T-cell (primary cell): ENCODE measurements at regions not wholly inside any gene's neighbourhood (a gene's known extent, or its start where the extent isn't known, plus 50 kb on each side); places are given as distances from the start of the nearest gene placed in this dataset.

ENCODE experiments used
- ATAC-seq, 4 experiments: fragments of 200-7000 bp in 3 of 4; fragments of 150-1000 bp in 1 of 4; cut with Tn5 transposase; replicated peaks in 1 of 4; 1 replicate in 3 of 4; 2 replicates in 1 of 4; pipeline ENCODE4 v1.10.0; 2021; ENCODE audit warnings: moderate library complexity in 3 of 4, mild to moderate bottlenecking in 2 of 4, moderate number of reproducible peaks in 1 of 4
- CTCF ChIA-PET, 2 donors: fragments of 300-600 bp; sonication (Branson Sonifier 250); formaldehyde crosslinking; loops; one replicate each; lab custom pipeline; 2022; ENCODE audit warnings: antibody characterized with exemption in 2 of 2; lab: Charles Lee
- POLR2A ChIA-PET, 2 donors: fragments of 300-600 bp; sonication (Branson Sonifier 250); formaldehyde crosslinking; loops; one replicate each; lab custom pipeline; 2022; ENCODE audit warnings: antibody characterized with exemption in 2 of 2; lab: Charles Lee
- DNase-seq, 35 experiments: peaks; one replicate each; pipeline versions ENCODE4 v3.0.0 to v3.0.0-alpha.2; 2013 to 2023
- H3K27ac ChIP-seq: one replicate; pipeline ENCODE4 v1.5.1; 2013; ENCODE audit warnings: low read length
- H3K27me3 ChIP-seq, 2 experiments: replicated peaks in 1 of 2; 1 replicate in 1 of 2; 2 replicates in 1 of 2; pipeline versions ENCODE4 v1.6.1 to v1.7.0; 2013; ENCODE audit warnings: low read length in 1 of 2, mixed read lengths in 1 of 2; ENCODE audit not compliant: control insufficient read depth in 2 of 2, insufficient read depth in 2 of 2; ENCODE audit errors: extremely low read depth in 1 of 2
- H3K36me3 ChIP-seq, 2 donors: 1 replicate in 1 of 2; 2 replicates in 1 of 2; pipeline versions ENCODE4 v1.6.1 to v1.7.0; 2013; ENCODE audit warnings: low read length in 1 of 2; ENCODE audit not compliant: control insufficient read depth in 2 of 2, insufficient read depth in 1 of 2; ENCODE audit errors: extremely low read depth in 1 of 2
- H3K4me1 ChIP-seq, 2 experiments: 1 replicate in 1 of 2; 2 replicates in 1 of 2; pipeline versions ENCODE4 v1.6.1 to v1.7.0; 2013; ENCODE audit warnings: low read length in 2 of 2, mixed read lengths in 1 of 2; ENCODE audit not compliant: insufficient read depth in 2 of 2, control insufficient read depth in 1 of 2; ENCODE audit errors: extremely low read depth in 1 of 2
- H3K4me3 ChIP-seq, 2 donors: 1 replicate in 1 of 2; 2 replicates in 1 of 2; pipeline versions ENCODE4 v1.5.1 to v1.7.0; 2013; ENCODE audit warnings: mild to moderate bottlenecking in 2 of 2, low read length in 1 of 2, moderate library complexity in 1 of 2; ENCODE audit not compliant: control insufficient read depth in 1 of 2; ENCODE audit errors: extremely low read depth in 1 of 2
- H3K9me3 ChIP-seq: 2 replicates; pipeline ENCODE4 v1.7.0; 2013
- H3K27ac Mint-ChIP-seq, 2 donors: one replicate each; pipeline ENCODE4 v1.8.0; 2020 to 2021; ENCODE audit warnings: mild to moderate bottlenecking in 2 of 2, mixed read lengths in 2 of 2
- H3K27me3 Mint-ChIP-seq, 2 donors: one replicate each; pipeline ENCODE4 v1.8.0; 2021 to 2022; ENCODE audit warnings: mixed read lengths in 2 of 2
- H3K36me3 Mint-ChIP-seq: one replicate; pipeline ENCODE4 v1.8.0; 2021; ENCODE audit warnings: mixed read lengths
- H3K4me1 Mint-ChIP-seq, 3 donors: one replicate each; pipeline ENCODE4 v1.8.0; 2020 to 2022; ENCODE audit warnings: mixed read lengths in 3 of 3, mild to moderate bottlenecking in 1 of 3
- H3K4me3 Mint-ChIP-seq, 3 donors: one replicate each; pipeline ENCODE4 v1.8.0; 2020 to 2022; ENCODE audit warnings: mild to moderate bottlenecking in 3 of 3, mixed read lengths in 3 of 3, moderate library complexity in 3 of 3
- H3K9me3 Mint-ChIP-seq, 3 donors: one replicate each; pipeline ENCODE4 v1.8.0; 2020 to 2022; ENCODE audit warnings: mixed read lengths in 3 of 3
- WGBS: methylation state at CpG from one replicate; pipeline ENCODE4 v1.1.5; 2013; ENCODE audit warnings: missing lambda C conversion rate; ENCODE audit not compliant: insufficient coverage; 5-methylcytosine and 5-hydroxymethylcytosine counted together

DNA sequence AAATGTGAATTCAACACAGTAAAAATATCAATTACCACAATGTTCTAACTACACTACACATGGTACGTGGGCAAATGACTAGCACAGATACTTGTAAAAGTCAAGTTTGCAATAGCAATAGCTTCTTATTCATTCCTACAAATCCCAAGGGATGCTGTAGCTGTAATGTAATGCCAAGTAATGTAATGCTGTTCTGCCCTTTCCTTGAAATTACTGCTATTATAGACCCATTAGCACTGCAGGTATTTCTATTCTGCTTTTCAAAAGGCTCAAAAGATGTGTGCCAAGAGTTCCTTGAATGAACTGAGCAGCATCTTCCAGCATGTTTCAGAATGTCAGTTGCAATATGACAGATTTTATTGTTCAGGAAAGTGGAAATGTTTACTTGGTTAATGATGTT is 129.9 kb upstream of the BANK1 start:
- H3K27ac ChIP-seq: no peak overlapping the region
- Mint-ChIP-seq H3K4me3 (no peak overlapping the region), H3K27ac (no peak overlapping the region), H3K9me3 (no peaks in the 10 kb centered on the region), H3K36me3 (no peaks in the 10 kb centered on the region), H3K4me1 (no peaks in the 10 kb centered on the region), H3K27me3 (peaks cover 0 to 10% of the 10 kb centered on the region in 2 donors)
- ChIA-PET CTCF (no interaction called here), POLR2A (no interaction called here)
- H3K4me1 ChIP-seq: no peaks in the 10 kb centered on the region
- H3K9me3 ChIP-seq: no peaks in the 10 kb centered on the region
- H3K36me3 ChIP-seq: no peaks in the 10 kb centered on the region
- DNase-seq (no peak), ATAC-seq (no peak)
- peaks cover 0 to 4% of the 10 kb centered on the region in 2 experiments for H3K27me3 ChIP-seq
- no peak overlapping the region for H3K4me3 ChIP-seq
- no CpG with 5 or more reads among the region's 1 CpG for WGBS

DNA sequence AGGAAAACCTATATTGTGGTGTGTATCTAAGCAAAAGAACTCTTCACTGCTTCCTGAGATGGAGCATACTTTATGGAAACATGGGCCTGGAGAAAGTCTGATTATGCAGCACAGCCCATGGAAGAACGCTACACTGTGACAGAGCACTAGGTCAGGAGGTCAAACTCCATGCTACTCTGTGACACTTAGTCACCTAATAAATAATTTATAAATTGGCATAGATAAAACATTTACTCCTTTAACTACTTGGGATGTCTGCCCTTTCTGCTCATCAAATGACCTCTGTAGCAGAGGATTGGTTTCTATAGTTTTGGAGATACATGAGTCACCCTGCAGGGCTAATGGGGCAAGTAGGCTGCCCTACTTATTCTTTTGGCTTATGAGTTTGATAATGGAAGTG is 134.7 kb upstream of the BANK1 start:
- Mint-ChIP-seq H3K27me3 (peaks cover 4 to 17% of the 10 kb centered on the region in 2 donors), H3K36me3 (no peaks in the 10 kb centered on the region), H3K9me3 (no peaks in the 10 kb centered on the region), H3K4me3 (no peak overlapping the region), H3K27ac (no peak overlapping the region), H3K4me1 (no peaks in the 10 kb centered on the region)
- Histone ChIP-seq H3K27me3 (peaks cover 0 to 6% of the 10 kb centered on the region in 2 experiments), H3K4me3 (no peak overlapping the region), H3K9me3 (no peaks in the 10 kb centered on the region), H3K27ac (no peak overlapping the region), H3K36me3 (no peaks in the 10 kb centered on the region), H3K4me1 (no peaks in the 10 kb centered on the region)
- no CpG with 5 or more reads among the region's 1 CpG for WGBS
- ChIA-PET CTCF (no interaction called here), POLR2A (no interaction called here)
- no peak for ATAC-seq
- no peak for DNase-seq

DNA sequence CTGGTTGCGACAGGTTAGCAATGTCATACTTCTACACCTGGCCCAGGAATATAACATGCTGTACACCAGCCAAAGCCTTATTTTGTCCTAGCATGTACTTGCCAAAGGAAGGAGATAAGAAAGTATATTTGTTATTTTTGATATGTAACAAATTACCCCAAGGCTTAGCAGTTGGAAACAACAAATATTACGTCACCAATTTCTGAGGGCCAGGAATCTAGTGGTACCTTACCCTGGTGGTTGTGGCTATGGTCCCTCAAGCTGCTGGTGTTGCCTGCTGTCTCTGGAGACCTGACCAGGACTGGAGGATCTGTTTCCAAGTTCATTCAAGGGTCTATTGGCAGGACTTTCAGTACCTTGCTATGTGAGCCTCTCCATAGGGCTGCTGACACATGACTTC is 135.5 kb upstream of the BANK1 start:
- POLR2A ChIA-PET: no interaction called here
- no peaks in the 10 kb centered on the region for H3K4me1 Mint-ChIP-seq
- WGBS: 82% methylated on average over 1 of the region's 2 CpGs

DNA sequence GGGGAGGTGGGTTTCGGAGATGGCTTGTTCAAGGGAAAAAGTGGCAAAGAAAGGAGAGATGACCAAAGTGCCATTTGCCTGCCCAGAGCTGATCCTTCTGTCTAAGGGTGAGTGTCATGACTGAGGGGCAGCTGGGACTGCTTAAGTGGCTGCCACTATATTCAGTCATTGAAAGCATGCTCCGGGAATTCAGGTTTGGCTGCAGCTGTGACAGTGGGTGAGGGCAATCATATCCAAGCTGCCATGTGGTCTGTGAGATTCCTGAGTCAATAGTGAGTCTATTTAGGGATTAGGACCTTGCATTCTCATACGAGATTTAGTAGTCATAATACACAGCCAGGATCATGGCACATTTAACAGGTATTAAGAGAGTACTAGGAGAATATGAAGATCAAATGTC is 138.8 kb upstream of the BANK1 start:
- H3K27ac Mint-ChIP-seq: no peak overlapping the region
- no peak overlapping the region for H3K4me3 ChIP-seq
- peaks cover 0 to 5% of the 10 kb centered on the region in 2 experiments for H3K27me3 ChIP-seq
- H3K4me1 Mint-ChIP-seq: no peaks in the 10 kb centered on the region
- H3K27ac ChIP-seq: no peak overlapping the region
- ChIA-PET POLR2A (interaction anchor here (0.6 to 0.7 kb wide), 2 partner anchors 73 to 266 kb away, joined by 3 read pairs; no protein-coding TSS in a partner anchor), CTCF (no interaction called here)
- WGBS: 88% methylated on average over 3 of the region's 3 CpGs
- H3K36me3 Mint-ChIP-seq: no peaks in the 10 kb centered on the region
- ATAC-seq (no peak), DNase-seq (no peak)
- no peaks in the 10 kb centered on the region for H3K9me3 ChIP-seq
- H3K4me3 Mint-ChIP-seq: no peak overlapping the region
- H3K27me3 Mint-ChIP-seq: peaks cover 12 to 17% of the 10 kb centered on the region in 2 donors
- H3K9me3 Mint-ChIP-seq: no peaks in the 10 kb centered on the region
- H3K4me1 ChIP-seq: no peaks in the 10 kb centered on the region
- H3K36me3 ChIP-seq: no peaks in the 10 kb centered on the region

More for the DNA sequence above, 135.5 kb upstream of the BANK1 start:
- H3K9me3 ChIP-seq: no peaks in the 10 kb centered on the region
- no peaks in the 10 kb centered on the region for H3K4me1 ChIP-seq
- no peak for DNase-seq
- CTCF ChIA-PET: no interaction called here
- peaks cover 4 to 15% of the 10 kb centered on the region in 2 donors for H3K27me3 Mint-ChIP-seq
- H3K27ac ChIP-seq: no peak overlapping the region
- no peak overlapping the region for H3K4me3 ChIP-seq
- peaks cover 0 to 6% of the 10 kb centered on the region in 2 experiments for H3K27me3 ChIP-seq
- no peaks in the 10 kb centered on the region for H3K36me3 ChIP-seq
- H3K4me3 Mint-ChIP-seq: no peak overlapping the region
- no peak for ATAC-seq
- no peaks in the 10 kb centered on the region for H3K36me3 Mint-ChIP-seq
- H3K9me3 Mint-ChIP-seq: no peaks in the 10 kb centered on the region
- no peak overlapping the region for H3K27ac Mint-ChIP-seq

DNA sequence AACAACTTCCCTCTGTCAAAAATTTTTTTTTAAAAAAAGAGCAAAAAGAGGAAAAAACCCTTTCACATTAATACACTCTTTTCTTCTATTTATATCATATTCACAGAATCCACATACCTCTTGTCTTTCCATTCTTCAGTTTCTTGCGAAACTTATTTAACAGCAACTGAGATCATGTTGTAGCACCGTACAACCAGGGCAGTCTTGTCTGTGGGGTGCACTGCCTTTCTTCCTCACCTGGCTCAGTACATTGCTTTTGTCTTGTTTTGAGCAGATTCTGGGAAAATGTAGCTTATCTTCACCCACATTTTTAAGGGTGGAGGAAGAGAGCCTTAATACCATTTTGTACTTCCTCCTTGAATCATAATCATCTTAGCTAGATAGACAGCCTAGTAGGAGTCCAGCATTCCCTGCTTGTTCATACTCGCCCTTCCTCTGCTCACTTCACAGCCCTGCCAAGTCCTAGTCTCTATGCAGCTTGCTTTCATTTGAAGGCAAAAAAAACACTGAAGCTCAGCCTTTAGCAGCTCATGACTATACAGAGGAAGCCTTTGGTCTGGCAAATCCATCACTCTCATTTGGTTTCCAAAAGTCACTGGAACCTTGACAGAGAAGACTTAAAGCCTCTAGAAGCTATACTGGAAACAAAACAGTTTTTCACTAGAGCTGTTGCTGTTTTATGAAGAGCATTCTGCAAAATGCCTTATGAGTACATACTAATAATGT is 140.6 kb upstream of the BANK1 start:
- DNase-seq (no peak), ATAC-seq (no peak)
- no peaks in the 10 kb centered on the region for H3K9me3 ChIP-seq
- Mint-ChIP-seq H3K4me3 (no peak overlapping the region), H3K4me1 (no peaks in the 10 kb centered on the region), H3K27ac (no peak overlapping the region), H3K9me3 (no peaks in the 10 kb centered on the region), H3K27me3 (peaks cover 17 to 18% of the 10 kb centered on the region in 2 donors), H3K36me3 (no peaks in the 10 kb centered on the region)
- H3K27me3 ChIP-seq: peaks cover 0 to 5% of the 10 kb centered on the region in 2 experiments
- no peaks in the 10 kb centered on the region for H3K36me3 ChIP-seq
- WGBS: 83% methylated on average over 1 of the region's 3 CpGs
- no peak overlapping the region for H3K27ac ChIP-seq
- ChIA-PET CTCF (interaction anchor here in 1 of 2 donors (0.5 kb wide), 1 partner anchor 23 kb away, joined by 3 read pairs; no protein-coding TSS in a partner anchor), POLR2A (no interaction called here)
- H3K4me1 ChIP-seq: no peaks in the 10 kb centered on the region
- no peak overlapping the region for H3K4me3 ChIP-seq

DNA sequence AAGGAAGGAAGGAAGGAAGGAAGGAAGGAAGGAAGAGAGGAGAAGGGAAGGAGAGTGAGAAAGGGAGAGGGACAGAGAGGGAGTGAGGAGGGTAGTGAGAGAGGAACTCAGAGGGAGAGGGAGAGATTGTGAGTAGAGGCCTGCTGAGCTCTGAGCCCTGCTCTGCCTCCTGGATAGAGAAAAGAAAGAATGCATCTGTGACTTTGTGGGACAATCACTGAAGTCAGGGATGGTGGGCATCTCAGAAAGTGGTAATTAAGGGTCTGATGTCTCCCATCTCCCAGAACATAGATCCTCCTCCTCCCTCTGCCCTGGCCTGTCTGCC is 142.9 kb upstream of the BANK1 start:
- H3K27ac Mint-ChIP-seq: no peak overlapping the region
- ChIA-PET POLR2A (no interaction called here), CTCF (no interaction called here)

More for the DNA sequence above, 142.9 kb upstream of the BANK1 start:
- H3K9me3 ChIP-seq: no peaks in the 10 kb centered on the region
- H3K4me1 Mint-ChIP-seq: no peaks in the 10 kb centered on the region
- H3K36me3 Mint-ChIP-seq: no peaks in the 10 kb centered on the region
- no peaks in the 10 kb centered on the region for H3K4me1 ChIP-seq
- H3K27me3 Mint-ChIP-seq: peaks cover 16 to 28% of the 10 kb centered on the region in 2 donors
- H3K4me3 Mint-ChIP-seq: no peak overlapping the region
- H3K4me3 ChIP-seq: no peak overlapping the region
- H3K27ac ChIP-seq: no peak overlapping the region
- no peak for DNase-seq
- H3K9me3 Mint-ChIP-seq: no peaks in the 10 kb centered on the region
- H3K27me3 ChIP-seq: peaks cover 0 to 2% of the 10 kb centered on the region in 2 experiments
- no peaks in the 10 kb centered on the region for H3K36me3 ChIP-seq
- no peak for ATAC-seq
